CD14-positive monocyte (primary cell): ENCODE measurements at regions not wholly inside any gene's neighbourhood (a gene's known extent, or its start where the extent isn't known, plus 50 kb on each side); places are given as distances from the start of the nearest gene placed in this dataset.

Experiments
- DNase-seq, 3 donors: peaks; one replicate each; pipeline ENCODE4 v3.0.0-alpha.2; 2011 to 2022
- H2AFZ ChIP-seq: 2 replicates; pipeline ENCODE4 v1.6.0; 2012; ENCODE audit warnings: mild to moderate bottlenecking, low read depth, low read length, inconsistent platforms; ENCODE audit not compliant: insufficient read depth, poor library complexity, severe bottlenecking
- H3K27ac ChIP-seq, 2 donors: 1 replicate in 1 of 2; 2 replicates in 1 of 2; pipeline ENCODE4 v1.5.1; 2012 to 2013; ENCODE audit warnings: low read length in 2 of 2, control low read depth in 1 of 2, inconsistent platforms in 1 of 2, low read depth in 1 of 2, mild to moderate bottlenecking in 1 of 2
- H3K27me3 ChIP-seq, 2 donors: one replicate each; pipeline versions ENCODE4 v1.6.0 to v1.6.1; 2011 to 2013; ENCODE audit warnings: low read length in 2 of 2; ENCODE audit not compliant: control insufficient read depth in 2 of 2, insufficient read depth in 2 of 2
- H3K36me3 ChIP-seq, 2 donors: replicated peaks in 1 of 2; 1 replicate in 1 of 2; 2 replicates in 1 of 2; pipeline versions ENCODE4 v1.5.1 to v1.6.1; 2012 to 2013; ENCODE audit warnings: low read length in 2 of 2, control low read depth in 1 of 2, inconsistent platforms in 1 of 2, mild to moderate bottlenecking in 1 of 2; ENCODE audit not compliant: insufficient read depth in 2 of 2, control insufficient read depth in 1 of 2
- H3K4me1 ChIP-seq, 2 donors: 1 replicate in 1 of 2; 2 replicates in 1 of 2; pipeline versions ENCODE4 v1.5.1 to v1.6.1; 2012 to 2013; ENCODE audit warnings: low read length in 2 of 2, control low read depth in 1 of 2, inconsistent platforms in 1 of 2, mild to moderate bottlenecking in 1 of 2, moderate library complexity in 1 of 2; ENCODE audit not compliant: insufficient read depth in 2 of 2, control insufficient read depth in 1 of 2
- H3K4me2 ChIP-seq: replicated peaks from 2 replicates; pipeline ENCODE3; 2012; ENCODE audit warnings: low read length, moderate library complexity, mild to moderate bottlenecking; ENCODE audit not compliant: poor library complexity, severe bottlenecking; ENCODE audit errors: extremely low read depth
- H3K4me3 ChIP-seq, 3 experiments: fragments of 200-600 bp in 1 of 3; sonication (generic) in 1 of 3; replicated peaks in 1 of 3; 1 replicate in 2 of 3; 2 replicates in 1 of 3; pipeline ENCODE4 v1.5.1; 2011 to 2013; ENCODE audit warnings: low read length in 3 of 3, mild to moderate bottlenecking in 3 of 3, control low read depth in 2 of 3, low read depth in 2 of 3, inconsistent platforms in 1 of 3, moderate library complexity in 1 of 3
- H3K79me2 ChIP-seq: 2 replicates; pipeline ENCODE4 v1.6.0; 2012; ENCODE audit warnings: mild to moderate bottlenecking, control low read depth, inconsistent platforms, low read length, moderate library complexity; ENCODE audit not compliant: insufficient read depth
- H3K9ac ChIP-seq: 2 replicates; pipeline ENCODE4 v1.6.0; 2017; ENCODE audit warnings: low read length, mild to moderate bottlenecking; ENCODE audit not compliant: insufficient read depth, poor library complexity, severe bottlenecking
- H3K9me3 ChIP-seq, 2 donors: replicated peaks in 1 of 2; 1 replicate in 1 of 2; 2 replicates in 1 of 2; pipeline versions ENCODE4 v1.5.1 to v1.6.1; 2012 to 2013; ENCODE audit warnings: low read length in 2 of 2, control low read depth in 1 of 2; ENCODE audit not compliant: control insufficient read depth in 1 of 2, insufficient read depth in 1 of 2
- H4K20me1 ChIP-seq: 2 replicates; pipeline ENCODE4 v1.6.0; 2012; ENCODE audit warnings: mild to moderate bottlenecking, low read length, control low read depth, moderate library complexity; ENCODE audit not compliant: insufficient read depth
- H3K27ac Mint-ChIP-seq, 7 donors: one replicate each; pipeline ENCODE4 v1.8.0; 2020; ENCODE audit warnings: mild to moderate bottlenecking in 7 of 7, mixed read lengths in 7 of 7, moderate library complexity in 6 of 7, inconsistent platforms in 2 of 7
- H3K27me3 Mint-ChIP-seq, 3 donors: one replicate each; pipeline ENCODE4 v1.8.0; 2021 to 2022; ENCODE audit warnings: low read depth in 3 of 3, mild to moderate bottlenecking in 3 of 3, mixed read lengths in 3 of 3, moderate library complexity in 3 of 3, inconsistent platforms in 1 of 3
- H3K36me3 Mint-ChIP-seq, 2 donors: one replicate each; pipeline ENCODE4 v1.8.0; 2020; ENCODE audit warnings: mixed read lengths in 2 of 2, inconsistent platforms in 1 of 2, mild to moderate bottlenecking in 1 of 2
- H3K4me1 Mint-ChIP-seq: one replicate; pipeline ENCODE4 v1.8.0; 2020; ENCODE audit warnings: mild to moderate bottlenecking, mixed read lengths
- H3K4me3 Mint-ChIP-seq, 2 donors: one replicate each; pipeline ENCODE4 v1.8.0; 2020; ENCODE audit warnings: mild to moderate bottlenecking in 2 of 2, mixed read lengths in 2 of 2, moderate library complexity in 1 of 2
- H3K9me3 Mint-ChIP-seq, 7 donors: one replicate each; pipeline ENCODE4 v1.8.0; 2020 to 2022; ENCODE audit warnings: mixed read lengths in 7 of 7, mild to moderate bottlenecking in 6 of 7, moderate library complexity in 6 of 7, inconsistent platforms in 2 of 7
- WGBS: methylation state at CpG from one replicate; pipeline ENCODE4 v1.1.5; 2013; ENCODE audit warnings: missing lambda C conversion rate; ENCODE audit not compliant: insufficient coverage; 5-methylcytosine and 5-hydroxymethylcytosine counted together
- intact Hi-C, 2 donors: fragments of 100-400 bp; cut with micrococcal nuclease; formaldehyde crosslinking; loops; one replicate each; pipeline versions ENCODE4 v1.15.0 to v1.15.1; 2023
- TF ChIP-seq, protein P1 (sequence below): fragments of 200-600 bp; IDR thresholded peaks from one replicate; pipeline ENCODE4 v1.8.0; 2022; ENCODE audit warnings: antibody characterized with exemption, mild to moderate bottlenecking

- no peaks in the 10 kb centered on the region for H3K4me1 Mint-ChIP-seq
- no peak for DNase-seq
- no peak overlapping the region for H3K4me3 ChIP-seq
- no peak overlapping the region for H2AFZ ChIP-seq
- H3K36me3 Mint-ChIP-seq = no peaks in the 10 kb centered on the region
- no peaks in the 10 kb centered on the region for H3K9me3 ChIP-seq
- TF ChIP-seq, protein P1, sequence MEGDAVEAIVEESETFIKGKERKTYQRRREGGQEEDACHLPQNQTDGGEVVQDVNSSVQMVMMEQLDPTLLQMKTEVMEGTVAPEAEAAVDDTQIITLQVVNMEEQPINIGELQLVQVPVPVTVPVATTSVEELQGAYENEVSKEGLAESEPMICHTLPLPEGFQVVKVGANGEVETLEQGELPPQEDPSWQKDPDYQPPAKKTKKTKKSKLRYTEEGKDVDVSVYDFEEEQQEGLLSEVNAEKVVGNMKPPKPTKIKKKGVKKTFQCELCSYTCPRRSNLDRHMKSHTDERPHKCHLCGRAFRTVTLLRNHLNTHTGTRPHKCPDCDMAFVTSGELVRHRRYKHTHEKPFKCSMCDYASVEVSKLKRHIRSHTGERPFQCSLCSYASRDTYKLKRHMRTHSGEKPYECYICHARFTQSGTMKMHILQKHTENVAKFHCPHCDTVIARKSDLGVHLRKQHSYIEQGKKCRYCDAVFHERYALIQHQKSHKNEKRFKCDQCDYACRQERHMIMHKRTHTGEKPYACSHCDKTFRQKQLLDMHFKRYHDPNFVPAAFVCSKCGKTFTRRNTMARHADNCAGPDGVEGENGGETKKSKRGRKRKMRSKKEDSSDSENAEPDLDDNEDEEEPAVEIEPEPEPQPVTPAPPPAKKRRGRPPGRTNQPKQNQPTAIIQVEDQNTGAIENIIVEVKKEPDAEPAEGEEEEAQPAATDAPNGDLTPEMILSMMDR = no peak
- no peak overlapping the region for H3K27ac ChIP-seq
- 37% methylated on average over 2 of the region's 2 CpGs for WGBS
- H4K20me1 ChIP-seq = no peaks in the 10 kb centered on the region
- no peak overlapping the region for H3K27ac Mint-ChIP-seq
- H3K36me3 ChIP-seq = no peaks in the 10 kb centered on the region
- peaks cover 0 to 4% (median 0%) of the 10 kb centered on the region in 3 donors for H3K27me3 Mint-ChIP-seq
- no peak overlapping the region for H3K9ac ChIP-seq
- no peaks in the 10 kb centered on the region for H3K27me3 ChIP-seq
- H3K79me2 ChIP-seq = no peaks in the 10 kb centered on the region
- intact Hi-C loops = no loop called here
- H3K4me3 Mint-ChIP-seq = no peak overlapping the region
- peaks cover 0 to 7% (median 0%) of the 10 kb centered on the region in 7 donors for H3K9me3 Mint-ChIP-seq
- H3K4me1 ChIP-seq = no peaks in the 10 kb centered on the region
- H3K4me2 ChIP-seq = no peak overlapping the region
Observed at GRCh38 chr16:49158029-49158642, 123.5 kb downstream of the CBLN1 start.

DNA sequence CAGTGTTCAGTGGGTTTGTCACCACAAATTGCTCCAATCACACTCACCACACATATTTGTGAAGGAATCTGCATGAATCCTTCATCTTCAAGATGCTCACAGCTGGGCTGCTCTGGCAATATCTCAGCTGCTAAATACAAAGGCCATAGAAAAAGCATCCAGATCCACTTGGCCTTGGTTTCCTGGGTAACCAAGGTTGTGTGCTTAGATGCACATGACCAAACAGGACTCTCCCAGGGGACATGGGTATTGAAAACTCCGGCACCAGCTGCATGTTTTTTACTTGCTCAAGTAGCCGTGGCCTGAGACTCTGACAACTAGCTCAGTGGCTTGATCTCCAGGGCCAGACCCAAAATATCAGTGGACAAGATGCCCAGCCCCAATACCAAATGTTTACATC is 131.3 kb downstream of the CBLN1 start:
- Histone ChIP-seq H2AFZ (no peak overlapping the region), H3K79me2 (no peaks in the 10 kb centered on the region), H3K4me2 (no peak overlapping the region), H3K9me3 (no peaks in the 10 kb centered on the region), H4K20me1 (no peaks in the 10 kb centered on the region), H3K27ac (no peak overlapping the region), H3K36me3 (no peaks in the 10 kb centered on the region), H3K27me3 (no peaks in the 10 kb centered on the region), H3K9ac (no peak overlapping the region), H3K4me1 (no peaks in the 10 kb centered on the region), H3K4me3 (no peak overlapping the region)
- no peak for DNase-seq
- intact Hi-C loops = no loop called here
- H3K27me3 Mint-ChIP-seq = peaks cover 0 to 1% (median 0%) of the 10 kb centered on the region in 3 donors
- H3K9me3 Mint-ChIP-seq = peaks cover 0 to 7% (median 3%) of the 10 kb centered on the region in 7 donors
- no peak overlapping the region for H3K4me3 Mint-ChIP-seq
- no peaks in the 10 kb centered on the region for H3K4me1 Mint-ChIP-seq
- WGBS = 70% methylated on average over 2 of the region's 2 CpGs
- H3K36me3 Mint-ChIP-seq = no peaks in the 10 kb centered on the region
- H3K27ac Mint-ChIP-seq = no peak overlapping the region
- TF ChIP-seq, protein P1 = no peak
